Neural crest cell (in vitro differentiated cells): ENCODE measurements at regions not wholly inside any gene's neighbourhood (a gene's known extent, or its start where the extent isn't known, plus 50 kb on each side); places are given as distances from the start of the nearest gene placed in this dataset.

Experiments used
- DNase-seq: peaks from one replicate; pipeline ENCODE4 v3.0.0; 2021; ENCODE audit warnings: low read depth, mixed read lengths, low spot score
- H3K27ac Mint-ChIP-seq: one replicate; pipeline ENCODE4 v1.8.0; 2021; ENCODE audit warnings: mild to moderate bottlenecking, mixed read lengths; ENCODE audit not compliant: unreplicated experiment
- H3K27me3 Mint-ChIP-seq: 2 replicates; pipeline ENCODE4 v1.8.0; 2021; ENCODE audit warnings: low read depth, mild to moderate bottlenecking, mixed read lengths
- H3K36me3 Mint-ChIP-seq: 2 replicates; pipeline ENCODE4 v1.8.0; 2021; ENCODE audit warnings: low read depth, mild to moderate bottlenecking, mixed read lengths
- H3K4me1 Mint-ChIP-seq: 2 replicates; pipeline ENCODE4 v1.8.0; 2021; ENCODE audit warnings: mixed read lengths
- H3K4me3 Mint-ChIP-seq: one replicate; pipeline ENCODE4 v1.8.0; 2021; ENCODE audit warnings: mild to moderate bottlenecking, mixed read lengths
- H3K9me3 Mint-ChIP-seq: 2 replicates; pipeline ENCODE4 v1.8.0; 2021; ENCODE audit warnings: mixed read lengths
- TF ChIP-seq, protein P1 (sequence below): fragments of 200-600 bp; sonication (generic); conservative IDR thresholded peaks from 2 replicates; pipeline ENCODE4 v1.5.0; 2021; ENCODE audit warnings: antibody characterized with exemption, mild to moderate bottlenecking

DNA sequence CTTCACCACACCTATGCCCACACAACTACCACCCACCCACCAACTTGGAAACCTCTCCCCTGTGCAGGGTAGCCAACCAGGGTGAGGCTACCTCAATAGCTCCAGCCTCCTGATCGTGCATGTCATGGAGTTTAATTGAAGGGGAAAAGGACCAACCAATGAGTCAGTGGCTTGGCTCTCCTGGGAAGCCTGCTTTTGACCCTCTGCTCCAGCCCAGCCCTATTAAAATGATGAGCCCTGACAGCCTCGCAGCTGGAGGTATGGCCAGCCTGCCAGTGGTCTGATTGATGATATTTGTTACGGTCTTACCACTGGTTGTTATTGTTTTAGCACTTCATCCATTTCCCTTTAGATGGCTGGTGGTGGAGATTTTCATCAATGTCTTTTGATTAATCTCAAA, 280.4 kb downstream of the SH3GL2 start:
- H3K36me3 Mint-ChIP-seq: no peaks in the 10 kb centered on the region
- TF ChIP-seq, protein P1, sequence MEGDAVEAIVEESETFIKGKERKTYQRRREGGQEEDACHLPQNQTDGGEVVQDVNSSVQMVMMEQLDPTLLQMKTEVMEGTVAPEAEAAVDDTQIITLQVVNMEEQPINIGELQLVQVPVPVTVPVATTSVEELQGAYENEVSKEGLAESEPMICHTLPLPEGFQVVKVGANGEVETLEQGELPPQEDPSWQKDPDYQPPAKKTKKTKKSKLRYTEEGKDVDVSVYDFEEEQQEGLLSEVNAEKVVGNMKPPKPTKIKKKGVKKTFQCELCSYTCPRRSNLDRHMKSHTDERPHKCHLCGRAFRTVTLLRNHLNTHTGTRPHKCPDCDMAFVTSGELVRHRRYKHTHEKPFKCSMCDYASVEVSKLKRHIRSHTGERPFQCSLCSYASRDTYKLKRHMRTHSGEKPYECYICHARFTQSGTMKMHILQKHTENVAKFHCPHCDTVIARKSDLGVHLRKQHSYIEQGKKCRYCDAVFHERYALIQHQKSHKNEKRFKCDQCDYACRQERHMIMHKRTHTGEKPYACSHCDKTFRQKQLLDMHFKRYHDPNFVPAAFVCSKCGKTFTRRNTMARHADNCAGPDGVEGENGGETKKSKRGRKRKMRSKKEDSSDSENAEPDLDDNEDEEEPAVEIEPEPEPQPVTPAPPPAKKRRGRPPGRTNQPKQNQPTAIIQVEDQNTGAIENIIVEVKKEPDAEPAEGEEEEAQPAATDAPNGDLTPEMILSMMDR: no peak
- H3K27ac Mint-ChIP-seq: no peak overlapping the region
- H3K4me1 Mint-ChIP-seq: peaks cover 22% of the 10 kb centered on the region
- no peaks in the 10 kb centered on the region for H3K27me3 Mint-ChIP-seq
- DNase-seq: no peak
- H3K4me3 Mint-ChIP-seq: no peak overlapping the region
- peaks cover 2% of the 10 kb centered on the region for H3K9me3 Mint-ChIP-seq

DNA sequence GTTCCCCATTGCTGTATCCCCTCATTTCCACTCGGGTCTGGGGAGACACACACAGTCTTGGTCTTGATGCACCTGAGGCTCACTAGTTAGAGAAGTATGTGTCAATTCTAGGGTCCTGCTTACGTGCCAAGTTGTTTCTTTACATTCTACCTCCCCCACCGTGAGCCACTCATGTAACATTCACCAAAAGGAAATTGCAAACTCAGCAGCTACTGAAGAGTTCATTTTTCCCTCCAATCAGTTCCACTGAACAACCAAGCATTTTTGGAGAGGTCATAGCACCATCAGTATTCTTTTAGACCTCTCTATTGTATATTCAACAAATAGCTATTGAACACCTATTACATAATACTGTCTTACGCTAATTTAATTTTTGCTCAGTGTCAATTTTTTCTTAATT, 281.1 kb downstream of the SH3GL2 start:
- H3K27ac Mint-ChIP-seq: no peak overlapping the region
- H3K4me1 Mint-ChIP-seq: peaks cover 22% of the 10 kb centered on the region
- TF ChIP-seq, protein P1: no peak
- H3K9me3 Mint-ChIP-seq: peaks cover 2% of the 10 kb centered on the region
- no peak overlapping the region for H3K4me3 Mint-ChIP-seq
- no peaks in the 10 kb centered on the region for H3K27me3 Mint-ChIP-seq
- no peaks in the 10 kb centered on the region for H3K36me3 Mint-ChIP-seq
- DNase-seq: no peak

DNA sequence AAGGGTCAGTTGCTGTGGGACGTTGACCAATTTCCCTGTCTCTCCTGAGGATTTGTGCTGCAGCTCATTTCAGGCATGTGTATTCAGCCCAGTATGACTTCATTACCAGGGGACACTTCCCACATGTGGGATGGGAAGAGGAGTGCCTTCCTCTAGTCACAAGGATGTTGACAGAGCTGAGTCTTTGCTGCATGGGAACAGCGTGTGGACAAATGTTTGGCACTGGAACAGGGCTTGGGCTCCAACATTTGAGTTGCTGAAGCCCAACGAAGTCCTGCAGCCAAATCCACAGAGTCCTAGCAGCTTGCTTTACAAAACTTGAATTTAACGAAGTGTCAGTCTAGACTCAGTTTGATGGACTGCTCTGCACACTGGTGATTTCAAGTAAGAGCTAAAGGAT, 283.2 kb downstream of the SH3GL2 start:
- no peak overlapping the region for H3K27ac Mint-ChIP-seq
- H3K27me3 Mint-ChIP-seq: no peaks in the 10 kb centered on the region
- DNase-seq: no peak
- TF ChIP-seq, protein P1: no peak
- H3K9me3 Mint-ChIP-seq: peaks cover 2% of the 10 kb centered on the region
- peaks cover 8% of the 10 kb centered on the region for H3K4me1 Mint-ChIP-seq
- no peaks in the 10 kb centered on the region for H3K36me3 Mint-ChIP-seq
- H3K4me3 Mint-ChIP-seq: no peak overlapping the region

DNA sequence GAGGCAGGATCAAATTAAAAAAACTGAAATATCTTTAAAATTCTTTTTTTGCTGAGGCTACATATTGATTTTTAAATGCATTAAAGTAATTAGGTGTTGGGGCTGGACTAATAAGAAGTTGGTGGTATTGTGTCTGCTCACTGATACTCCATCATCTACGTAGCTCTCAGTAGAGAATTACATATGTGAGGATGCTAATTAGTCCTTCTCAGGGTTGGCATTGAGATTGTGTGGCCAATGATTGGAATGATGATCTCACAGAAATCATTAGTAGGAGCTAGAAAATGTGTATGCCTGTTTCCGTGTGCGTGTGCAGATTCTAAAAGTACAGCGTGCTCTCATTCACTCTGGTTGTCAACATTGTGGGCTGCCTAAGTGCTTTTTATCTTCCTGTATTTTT, 283.8 kb downstream of the SH3GL2 start:
- TF ChIP-seq, protein P1: no peak
- no peaks in the 10 kb centered on the region for H3K27me3 Mint-ChIP-seq
- H3K4me3 Mint-ChIP-seq: no peak overlapping the region
- H3K9me3 Mint-ChIP-seq: peaks cover 2% of the 10 kb centered on the region
- no peak overlapping the region for H3K27ac Mint-ChIP-seq
- peaks cover 8% of the 10 kb centered on the region for H3K4me1 Mint-ChIP-seq
- H3K36me3 Mint-ChIP-seq: no peaks in the 10 kb centered on the region
- DNase-seq: no peak

DNA sequence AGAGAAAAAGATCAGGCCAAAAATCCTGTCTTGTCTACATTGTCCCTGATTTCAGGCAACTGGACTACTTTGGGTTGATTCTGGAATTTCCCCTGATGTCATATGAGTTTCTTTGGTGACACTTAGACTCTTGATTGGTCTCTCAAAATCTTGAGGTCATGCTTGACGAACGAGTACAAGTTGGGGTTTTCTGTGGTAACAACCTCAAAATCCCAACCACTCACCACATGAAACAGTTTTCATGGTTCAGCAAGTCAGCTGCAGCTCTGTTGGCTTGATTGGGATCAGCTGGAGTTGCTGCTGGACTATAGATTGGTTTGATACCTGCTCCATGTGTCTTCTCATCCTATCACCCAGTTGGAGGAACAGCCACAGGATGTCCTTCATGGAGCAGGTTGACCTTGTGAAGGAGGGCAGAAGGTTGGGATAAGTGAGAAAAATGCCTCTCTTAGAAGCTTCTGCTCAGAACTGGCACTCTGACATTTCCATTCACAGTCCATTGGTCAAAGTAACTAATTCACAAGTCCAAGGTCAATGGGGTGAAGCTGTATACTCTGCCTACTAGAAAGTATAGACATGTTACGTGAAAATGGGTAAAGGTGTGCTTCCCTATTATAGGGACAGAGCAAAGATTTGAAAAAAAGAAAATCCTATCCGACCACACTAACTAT, 284.5 kb downstream of the SH3GL2 start:
- H3K27me3 Mint-ChIP-seq: no peaks in the 10 kb centered on the region
- TF ChIP-seq, protein P1: no peak

More for the DNA sequence above, 284.5 kb downstream of the SH3GL2 start:
- Mint-ChIP-seq H3K4me3 (no peak overlapping the region), H3K27ac (no peak overlapping the region), H3K4me1 (peaks cover 8% of the 10 kb centered on the region), H3K9me3 (peaks cover 2% of the 10 kb centered on the region), H3K36me3 (no peaks in the 10 kb centered on the region)
- DNase-seq: no peak
